GM12872 (cell line): ENCODE measurements at regions not wholly inside any gene's neighbourhood (a gene's known extent, or its start where the extent isn't known, plus 50 kb on each side); places are given as distances from the start of the nearest gene placed in this dataset.

Experiments used
- TF ChIP-seq, protein P1 (sequence below): IDR thresholded peaks from 3 replicates; pipeline ENCODE4 v1.5.1; 2011; ENCODE audit warnings: low read depth, mild to moderate bottlenecking, low read length, moderate library complexity; ENCODE audit not compliant: insufficient read depth

DNA sequence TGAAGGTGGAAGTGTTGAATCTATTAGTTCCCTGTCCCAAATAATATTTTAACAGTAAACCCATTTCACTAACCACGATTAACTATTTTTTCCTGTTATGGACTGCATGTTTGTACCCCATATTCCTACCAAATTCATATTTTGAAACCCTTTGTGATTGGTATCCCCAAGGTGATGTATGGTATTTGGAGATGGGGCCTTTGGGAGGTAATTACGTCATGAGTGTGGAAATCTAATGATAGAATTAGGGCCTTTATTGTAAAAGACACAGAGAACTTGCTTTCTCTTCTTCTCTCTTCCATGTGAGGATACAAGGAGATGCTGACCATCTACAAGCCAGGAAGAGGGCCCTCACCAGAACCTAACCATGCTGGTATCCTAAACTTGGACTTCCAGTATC, 744.7 kb downstream of the DTWD2 start:
- TF ChIP-seq, protein P1, sequence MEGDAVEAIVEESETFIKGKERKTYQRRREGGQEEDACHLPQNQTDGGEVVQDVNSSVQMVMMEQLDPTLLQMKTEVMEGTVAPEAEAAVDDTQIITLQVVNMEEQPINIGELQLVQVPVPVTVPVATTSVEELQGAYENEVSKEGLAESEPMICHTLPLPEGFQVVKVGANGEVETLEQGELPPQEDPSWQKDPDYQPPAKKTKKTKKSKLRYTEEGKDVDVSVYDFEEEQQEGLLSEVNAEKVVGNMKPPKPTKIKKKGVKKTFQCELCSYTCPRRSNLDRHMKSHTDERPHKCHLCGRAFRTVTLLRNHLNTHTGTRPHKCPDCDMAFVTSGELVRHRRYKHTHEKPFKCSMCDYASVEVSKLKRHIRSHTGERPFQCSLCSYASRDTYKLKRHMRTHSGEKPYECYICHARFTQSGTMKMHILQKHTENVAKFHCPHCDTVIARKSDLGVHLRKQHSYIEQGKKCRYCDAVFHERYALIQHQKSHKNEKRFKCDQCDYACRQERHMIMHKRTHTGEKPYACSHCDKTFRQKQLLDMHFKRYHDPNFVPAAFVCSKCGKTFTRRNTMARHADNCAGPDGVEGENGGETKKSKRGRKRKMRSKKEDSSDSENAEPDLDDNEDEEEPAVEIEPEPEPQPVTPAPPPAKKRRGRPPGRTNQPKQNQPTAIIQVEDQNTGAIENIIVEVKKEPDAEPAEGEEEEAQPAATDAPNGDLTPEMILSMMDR: no peak

DNA sequence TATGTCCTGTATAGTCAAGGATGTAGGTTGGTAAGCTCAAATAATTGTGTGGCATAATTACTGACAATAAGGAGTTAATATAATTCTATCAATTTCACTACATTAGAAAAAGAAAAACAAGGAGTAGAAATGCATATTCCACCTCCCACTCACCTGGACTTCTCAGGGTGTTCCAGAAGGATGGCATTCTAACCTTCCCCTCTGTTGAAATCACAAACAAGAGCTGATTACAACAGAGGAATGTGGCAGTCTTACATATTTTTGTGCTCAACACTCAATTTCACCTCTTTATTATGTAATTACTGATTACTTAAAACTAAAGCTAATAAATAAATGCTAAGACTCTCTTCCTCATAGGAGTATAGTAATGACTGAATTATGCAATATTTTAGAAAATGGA, 745.3 kb downstream of the DTWD2 start:
- TF ChIP-seq, protein P1: no peak

DNA sequence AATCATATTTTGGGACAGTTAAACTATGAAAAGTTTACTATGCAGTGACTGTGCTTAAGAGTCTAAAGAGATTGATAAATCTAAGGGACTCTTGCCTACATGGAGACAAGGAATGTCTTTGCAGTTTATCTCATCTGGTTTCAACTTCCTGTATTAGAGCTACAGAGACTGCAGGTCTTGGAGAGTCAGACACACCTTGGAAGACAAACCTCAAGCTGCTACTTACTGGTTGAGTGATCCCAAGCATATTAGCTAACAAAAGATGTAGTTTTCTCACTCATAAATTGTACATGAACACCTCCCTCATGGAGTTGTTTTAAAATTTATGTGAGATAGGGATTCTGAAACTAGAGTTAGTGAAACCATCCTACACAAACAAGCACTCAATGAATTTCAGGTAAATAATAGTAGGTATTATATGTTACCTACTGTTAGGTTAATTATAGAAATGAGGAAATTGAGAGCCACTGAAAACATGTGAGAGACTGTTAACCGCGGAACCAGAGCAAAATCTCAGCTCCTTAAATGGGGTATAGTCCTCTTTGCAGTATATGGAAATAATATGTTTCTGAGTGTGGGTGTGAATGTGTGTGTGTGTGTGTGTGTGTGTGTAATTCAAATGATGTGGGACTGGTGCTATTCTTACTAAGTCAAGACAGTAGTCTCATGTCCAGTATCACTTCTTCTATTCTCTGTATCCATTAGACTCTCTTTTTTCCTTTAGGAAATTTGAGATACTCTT, 752.1 kb downstream of the DTWD2 start:
- TF ChIP-seq, protein P1: no peak

DNA sequence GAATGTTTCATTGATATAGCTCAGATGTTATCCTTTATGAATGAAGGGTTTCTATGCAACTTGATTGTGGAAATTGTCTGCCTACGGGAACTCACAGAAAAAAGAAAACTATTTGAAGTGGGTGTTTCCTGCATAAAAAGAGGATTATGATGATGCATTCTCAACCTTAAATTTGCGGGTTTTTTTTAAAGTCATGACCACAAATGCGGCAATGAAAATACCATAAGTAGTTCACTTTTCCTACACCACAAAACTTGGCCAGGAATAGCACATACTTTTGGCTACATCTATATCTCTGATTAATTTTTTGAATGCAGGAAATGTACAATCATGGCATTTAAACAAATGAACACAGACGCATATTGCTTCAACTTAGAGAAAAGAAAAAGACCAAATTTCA, 754.7 kb downstream of the DTWD2 start:
- TF ChIP-seq, protein P1: no peak

DNA sequence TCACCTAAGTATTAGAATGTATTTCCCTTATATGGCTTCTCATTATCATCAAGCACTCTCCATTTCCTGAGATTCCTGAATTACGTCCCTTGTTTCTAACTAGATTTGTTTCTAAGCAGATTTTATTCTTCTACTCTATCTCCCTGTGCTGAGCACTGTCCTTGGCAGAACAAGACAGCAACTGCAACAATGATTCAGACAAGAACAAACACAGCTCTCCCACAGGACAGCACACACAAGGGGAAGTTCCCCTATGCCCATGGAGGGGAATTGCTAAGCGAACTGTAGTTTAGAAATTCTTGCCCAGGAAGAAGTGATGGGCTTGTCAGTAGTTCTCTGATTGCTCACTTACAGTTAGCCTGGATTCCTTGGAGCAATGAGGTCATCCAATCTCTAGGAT, 759.9 kb downstream of the DTWD2 start:
- TF ChIP-seq, protein P1: no peak

DNA sequence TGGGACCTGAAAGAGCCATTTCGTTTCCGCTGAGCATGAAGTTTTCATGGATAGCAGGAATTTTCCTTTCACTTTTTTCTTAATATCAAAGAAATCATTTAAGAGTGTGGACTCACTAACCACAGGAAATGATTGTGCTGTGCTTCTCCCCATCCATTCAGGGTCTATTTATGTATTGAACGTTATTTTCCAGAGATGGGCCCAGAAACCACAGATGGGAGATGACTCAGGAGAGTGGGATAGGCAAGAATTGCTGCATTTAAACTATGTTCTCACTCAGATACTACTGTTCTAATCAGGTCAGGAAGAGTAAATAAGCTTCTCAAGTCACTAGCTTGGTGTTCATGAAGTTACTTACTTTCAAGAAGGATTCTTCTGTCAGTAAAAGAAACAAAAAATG, 763.8 kb downstream of the DTWD2 start:
- TF ChIP-seq, protein P1: no peak

DNA sequence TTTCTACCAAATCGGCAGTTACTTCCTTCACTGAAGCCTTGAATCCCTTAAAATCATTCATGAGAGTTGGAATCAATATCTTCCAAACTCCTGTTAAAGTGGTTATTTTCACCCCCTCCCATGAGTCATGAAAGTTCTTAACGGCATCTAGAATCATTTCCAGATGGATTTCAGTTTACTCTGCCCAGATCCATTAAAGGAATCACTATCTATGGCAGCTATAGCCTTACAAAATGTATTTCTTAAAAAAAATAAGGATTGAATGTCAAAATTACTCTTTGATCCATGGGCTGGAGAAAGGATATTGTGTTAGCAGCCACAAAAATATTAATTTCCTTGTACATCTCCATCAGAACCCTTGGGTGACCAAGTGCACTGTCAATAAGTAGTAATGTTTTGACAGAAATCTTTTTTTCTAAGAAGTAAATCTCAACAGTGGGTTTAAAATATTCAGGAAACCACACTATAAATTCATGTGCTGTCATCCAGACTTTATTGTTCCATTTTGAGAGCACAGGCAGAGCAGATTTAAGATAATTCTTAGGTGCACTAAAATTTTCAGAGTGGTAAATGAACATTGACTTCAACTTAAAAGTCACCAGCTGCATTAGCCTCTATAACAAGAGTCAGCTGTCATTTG, 767.7 kb downstream of the DTWD2 start:
- TF ChIP-seq, protein P1: no peak
